ENCODE measurements at regions not wholly inside any gene's neighbourhood (a gene's known extent, or its start where the extent isn't known, plus 50 kb on each side); places are given as distances from the start of the nearest gene placed in this dataset.
A peak's percentile ranks its signal among the peaks of the same experiment; 100 is the strongest.

GRCh38 chr20:47406849-47407682 lies 50.6 kb upstream of the ZMYND8 start:
- Histone ChIP-seq H3K9me2 (replicated peaks; ENCODE audit: insufficient read depth, low read length) (no peaks in the 10 kb centered on the region), H3K27me3 (ENCODE audit: low read length) (no peaks in the 10 kb centered on the region), H3K79me2 (ENCODE audit: low read length) (no peaks in the 10 kb centered on the region), H3K4me1 (ENCODE audit: low read length) (peaks cover 24% of the 10 kb centered on the region), H2AFZ (ENCODE audit: low read length) (no peak overlapping the region), H3K9ac (ENCODE audit: low read length) (no peak overlapping the region), H3K9me3 (ENCODE audit: low read length) (no peaks in the 10 kb centered on the region), H3K4me3 (ENCODE audit: low read length) (no peak overlapping the region), H3K4me2 (ENCODE audit: low read depth, low read length, poor library complexity, severe bottlenecking) (no peak overlapping the region), H3K27ac (ENCODE audit: low read length) (no peak overlapping the region), H4K20me1 (ENCODE audit: insufficient read depth, low read depth, low read length) (no peaks in the 10 kb centered on the region), H3K36me3 (ENCODE audit: insufficient read depth, low read length) (no peaks in the 10 kb centered on the region)
- DNase-seq, result no peak

GRCh38 chr20:47411161-47411560 lies 54.7 kb upstream of the ZMYND8 start:
- Histone ChIP-seq H3K9me2 (replicated peaks; ENCODE audit: insufficient read depth, low read length) (no peaks in the 10 kb centered on the region), H3K79me2 (ENCODE audit: low read length) (no peaks in the 10 kb centered on the region), H3K4me3 (ENCODE audit: low read length) (no peak overlapping the region), H3K4me1 (ENCODE audit: low read length) (peaks cover 58% of the 10 kb centered on the region), H3K4me2 (ENCODE audit: low read depth, low read length, poor library complexity, severe bottlenecking) (peak overlapping the region; percentile 32), H2AFZ (ENCODE audit: low read length) (peak overlapping the region; percentile 44; the same call in 1 of the 2 replicates), H3K36me3 (ENCODE audit: insufficient read depth, low read length) (no peaks in the 10 kb centered on the region), H3K9ac (ENCODE audit: low read length) (peak overlapping the region; percentile 48), H3K27me3 (ENCODE audit: low read length) (no peaks in the 10 kb centered on the region), H3K9me3 (ENCODE audit: low read length) (no peaks in the 10 kb centered on the region), H3K27ac (ENCODE audit: low read length) (peak overlapping the region; percentile 97), H4K20me1 (ENCODE audit: insufficient read depth, low read depth, low read length) (no peaks in the 10 kb centered on the region)
- DNase-seq, result no peak

- no peaks in the 10 kb centered on the region for H3K36me3 ChIP-seq (ENCODE audit: insufficient read depth, low read length)
- no peaks in the 10 kb centered on the region for H4K20me1 ChIP-seq (ENCODE audit: insufficient read depth, low read depth, low read length)
- DNase-seq, result peak; percentile 67
- H3K27me3 ChIP-seq (ENCODE audit: low read length), result no peaks in the 10 kb centered on the region
- H3K9me2 ChIP-seq (replicated peaks; ENCODE audit: insufficient read depth, low read length), result no peaks in the 10 kb centered on the region
- no peak overlapping the region for H2AFZ ChIP-seq (ENCODE audit: low read length)
- H3K9ac ChIP-seq (ENCODE audit: low read length), result peak overlapping the region; percentile 41
- peaks cover 67% of the 10 kb centered on the region for H3K4me1 ChIP-seq (ENCODE audit: low read length)
- no peak overlapping the region for H3K4me3 ChIP-seq (ENCODE audit: low read length)
- no peaks in the 10 kb centered on the region for H3K9me3 ChIP-seq (ENCODE audit: low read length)
- peak overlapping the region; percentile 97 for H3K27ac ChIP-seq (ENCODE audit: low read length)
- H3K4me2 ChIP-seq (ENCODE audit: low read depth, low read length, poor library complexity, severe bottlenecking), result peak overlapping the region; percentile 51
- no peaks in the 10 kb centered on the region for H3K79me2 ChIP-seq (ENCODE audit: low read length)
These were observed 55.6 kb upstream of the ZMYND8 start for GRCh38 chr20:47412083-47412482.

GRCh38 chr20:47413189-47413588 lies 56.7 kb upstream of the ZMYND8 start:
- Histone ChIP-seq H3K27ac (ENCODE audit: low read length) (peak overlapping the region; percentile 97), H3K27me3 (ENCODE audit: low read length) (no peaks in the 10 kb centered on the region), H3K79me2 (ENCODE audit: low read length) (no peaks in the 10 kb centered on the region), H3K4me2 (ENCODE audit: low read depth, low read length, poor library complexity, severe bottlenecking) (peak overlapping the region; percentile 51), H3K9me3 (ENCODE audit: low read length) (no peaks in the 10 kb centered on the region), H3K9me2 (replicated peaks; ENCODE audit: insufficient read depth, low read length) (no peaks in the 10 kb centered on the region), H3K4me3 (ENCODE audit: low read length) (peak overlapping the region; percentile 24; the same call in 1 of the 2 replicates), H4K20me1 (ENCODE audit: insufficient read depth, low read depth, low read length) (no peaks in the 10 kb centered on the region), H3K4me1 (ENCODE audit: low read length) (peaks cover 70% of the 10 kb centered on the region), H3K9ac (ENCODE audit: low read length) (peak overlapping the region; percentile 63), H2AFZ (ENCODE audit: low read length) (peak overlapping the region; percentile 9; the same call in 1 of the 2 replicates), H3K36me3 (ENCODE audit: insufficient read depth, low read length) (no peaks in the 10 kb centered on the region)
- DNase-seq, result no peak

- H4K20me1 ChIP-seq (ENCODE audit: insufficient read depth, low read depth, low read length), result no peaks in the 10 kb centered on the region
- no peaks in the 10 kb centered on the region for H3K27me3 ChIP-seq (ENCODE audit: low read length)
- no peak for DNase-seq
- H3K9ac ChIP-seq (ENCODE audit: low read length), result peak overlapping the region; percentile 16; the same call in 1 of the 2 replicates
- no peak overlapping the region for H3K4me3 ChIP-seq (ENCODE audit: low read length)
- peak overlapping the region; percentile 97 for H3K27ac ChIP-seq (ENCODE audit: low read length)
- no peaks in the 10 kb centered on the region for H3K36me3 ChIP-seq (ENCODE audit: insufficient read depth, low read length)
- no peak overlapping the region for H3K4me2 ChIP-seq (ENCODE audit: low read depth, low read length, poor library complexity, severe bottlenecking)
- no peaks in the 10 kb centered on the region for H3K9me2 ChIP-seq (replicated peaks; ENCODE audit: insufficient read depth, low read length)
- H3K79me2 ChIP-seq (ENCODE audit: low read length), result no peaks in the 10 kb centered on the region
- no peak overlapping the region for H2AFZ ChIP-seq (ENCODE audit: low read length)
- no peaks in the 10 kb centered on the region for H3K9me3 ChIP-seq (ENCODE audit: low read length)
- H3K4me1 ChIP-seq (ENCODE audit: low read length), result peaks cover 47% of the 10 kb centered on the region
These were observed 61.0 kb upstream of the ZMYND8 start for GRCh38 chr20:47417245-47418068.

GRCh38 chr20:47418069-47418757 lies 61.7 kb upstream of the ZMYND8 start:
- H3K4me2 ChIP-seq (ENCODE audit: low read depth, low read length, poor library complexity, severe bottlenecking), result no peak overlapping the region
- no peak overlapping the region for H3K4me3 ChIP-seq (ENCODE audit: low read length)
- no peaks in the 10 kb centered on the region for H3K9me2 ChIP-seq (replicated peaks; ENCODE audit: insufficient read depth, low read length)
- H3K27ac ChIP-seq (ENCODE audit: low read length), result no peak overlapping the region
- H3K79me2 ChIP-seq (ENCODE audit: low read length), result no peaks in the 10 kb centered on the region
- H2AFZ ChIP-seq (ENCODE audit: low read length), result no peak overlapping the region
- H3K27me3 ChIP-seq (ENCODE audit: low read length), result no peaks in the 10 kb centered on the region
- peaks cover 39% of the 10 kb centered on the region for H3K4me1 ChIP-seq (ENCODE audit: low read length)
- H3K9ac ChIP-seq (ENCODE audit: low read length), result no peak overlapping the region
- H4K20me1 ChIP-seq (ENCODE audit: insufficient read depth, low read depth, low read length), result no peaks in the 10 kb centered on the region
- H3K9me3 ChIP-seq (ENCODE audit: low read length), result no peaks in the 10 kb centered on the region
- H3K36me3 ChIP-seq (ENCODE audit: insufficient read depth, low read length), result no peaks in the 10 kb centered on the region
- DNase-seq, result no peak

GRCh38 chr20:47419953-47420514 lies 63.5 kb upstream of the ZMYND8 start:
- Histone ChIP-seq H3K4me3 (ENCODE audit: low read length) (no peak overlapping the region), H3K27ac (ENCODE audit: low read length) (no peak overlapping the region), H3K9me3 (ENCODE audit: low read length) (no peaks in the 10 kb centered on the region), H3K79me2 (ENCODE audit: low read length) (no peaks in the 10 kb centered on the region), H2AFZ (ENCODE audit: low read length) (no peak overlapping the region), H3K9ac (ENCODE audit: low read length) (no peak overlapping the region), H3K4me2 (ENCODE audit: low read depth, low read length, poor library complexity, severe bottlenecking) (no peak overlapping the region), H4K20me1 (ENCODE audit: insufficient read depth, low read depth, low read length) (no peaks in the 10 kb centered on the region), H3K4me1 (ENCODE audit: low read length) (peaks cover 23% of the 10 kb centered on the region), H3K9me2 (replicated peaks; ENCODE audit: insufficient read depth, low read length) (no peaks in the 10 kb centered on the region), H3K36me3 (ENCODE audit: insufficient read depth, low read length) (no peaks in the 10 kb centered on the region), H3K27me3 (ENCODE audit: low read length) (no peaks in the 10 kb centered on the region)
- DNase-seq, result no peak

Measured in Karpas-422 (cell line).